Thyroid gland (tissue), 4 donors: ENCODE measurements at regions not wholly inside any gene's neighbourhood (a gene's known extent, or its start where the extent isn't known, plus 50 kb on each side); places are given as distances from the start of the nearest gene placed in this dataset.

ENCODE experiments used
- POLR2A ChIP-seq, 2 donors: fragments of 450-650 bp; IDR thresholded peaks; one replicate each; pipeline ENCODE4 v1.6.1; 2017; ENCODE audit warnings: antibody characterized with exemption in 2 of 2, mild to moderate bottlenecking in 2 of 2, moderate library complexity in 1 of 2
- TF ChIP-seq, protein P1 (sequence below), 6 experiments: fragments of 200-600 bp in 3 of 6; fragments of 450-650 bp in 3 of 6; sonication (generic) in 3 of 6; IDR thresholded peaks; one replicate each; pipeline ENCODE4 v1.5.1; 2016 to 2019; ENCODE audit warnings: antibody characterized with exemption in 6 of 6, mild to moderate bottlenecking in 2 of 6, inconsistent platforms in 1 of 6, moderate library complexity in 1 of 6

DNA sequence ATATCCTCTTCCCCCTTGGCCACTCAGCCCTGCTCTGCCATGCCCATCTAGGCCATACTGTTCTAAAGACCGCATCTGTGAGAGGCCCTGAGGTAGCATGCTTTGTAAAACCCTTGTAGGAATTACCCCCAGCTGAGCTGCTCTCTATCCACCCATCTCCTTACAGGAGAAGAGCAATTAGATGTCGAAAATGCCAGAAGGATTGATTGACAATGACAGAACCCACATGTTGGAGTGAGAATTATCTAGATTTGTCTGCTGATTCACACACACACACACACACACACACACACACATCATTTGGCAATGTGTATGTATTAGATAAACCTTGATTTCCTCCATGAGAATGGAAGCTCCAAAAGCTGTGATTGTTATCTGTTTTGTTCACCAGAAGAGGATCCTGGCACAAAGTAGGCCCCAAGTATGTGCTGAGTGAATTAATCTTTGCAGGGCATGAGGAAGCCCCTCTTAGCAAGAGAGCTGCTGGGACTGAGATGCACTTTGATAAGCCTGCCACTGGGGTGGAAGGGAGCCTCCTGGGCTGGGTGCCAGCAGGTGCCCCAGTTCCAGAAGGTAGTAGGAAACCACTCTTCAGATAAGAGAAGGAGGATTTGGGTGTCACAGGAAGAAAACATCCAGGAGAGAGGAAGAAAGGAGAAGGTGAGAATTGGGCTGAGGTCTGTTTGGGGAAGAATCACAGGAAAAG is 187.5 kb upstream of the ADO start:
- TF ChIP-seq, protein P1, sequence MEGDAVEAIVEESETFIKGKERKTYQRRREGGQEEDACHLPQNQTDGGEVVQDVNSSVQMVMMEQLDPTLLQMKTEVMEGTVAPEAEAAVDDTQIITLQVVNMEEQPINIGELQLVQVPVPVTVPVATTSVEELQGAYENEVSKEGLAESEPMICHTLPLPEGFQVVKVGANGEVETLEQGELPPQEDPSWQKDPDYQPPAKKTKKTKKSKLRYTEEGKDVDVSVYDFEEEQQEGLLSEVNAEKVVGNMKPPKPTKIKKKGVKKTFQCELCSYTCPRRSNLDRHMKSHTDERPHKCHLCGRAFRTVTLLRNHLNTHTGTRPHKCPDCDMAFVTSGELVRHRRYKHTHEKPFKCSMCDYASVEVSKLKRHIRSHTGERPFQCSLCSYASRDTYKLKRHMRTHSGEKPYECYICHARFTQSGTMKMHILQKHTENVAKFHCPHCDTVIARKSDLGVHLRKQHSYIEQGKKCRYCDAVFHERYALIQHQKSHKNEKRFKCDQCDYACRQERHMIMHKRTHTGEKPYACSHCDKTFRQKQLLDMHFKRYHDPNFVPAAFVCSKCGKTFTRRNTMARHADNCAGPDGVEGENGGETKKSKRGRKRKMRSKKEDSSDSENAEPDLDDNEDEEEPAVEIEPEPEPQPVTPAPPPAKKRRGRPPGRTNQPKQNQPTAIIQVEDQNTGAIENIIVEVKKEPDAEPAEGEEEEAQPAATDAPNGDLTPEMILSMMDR (IDR thresholded peaks at IDR 0.05), result no peak
- TF ChIP-seq POLR2A (IDR thresholded peaks at IDR 0.05), result no peak
